ENCODE measurements at regions not wholly inside any gene's neighbourhood (a gene's known extent, or its start where the extent isn't known, plus 50 kb on each side); places are given as distances from the start of the nearest gene placed in this dataset.

GRCh38 chr1:58999676-59000075 lies 215.8 kb upstream of the JUN start (continued):
- TF ChIP-seq CREM (IDR thresholded peaks at IDR 0.05; ENCODE audit: low read depth) (peak; percentile 48; the same call in 1 of the 2 replicates), ARID1B (IDR thresholded peaks at IDR 0.05) (peak; percentile 67; the same call in 1 of the 2 replicates), TCF3 (CRISPR knock-in tag; IDR thresholded peaks at IDR 0.05) (peak; percentile 82), THRAP3 (IDR thresholded peaks at IDR 0.05; ENCODE audit: borderline replicate concordance) (no peak), HDAC2 (IDR thresholded peaks at IDR 0.05) (0 out of 2 replicates have a peak, but pooled peaks have one; percentile 21), KLF6 (CRISPR knock-in tag; IDR thresholded peaks at IDR 0.05; ENCODE audit: borderline replicate concordance) (no peak), PKNOX1 (IDR thresholded peaks at IDR 0.05) (peak; percentile 75), CBFA2T2 (conservative IDR thresholded peaks at IDR 0.05) (0 out of 2 replicates have a peak, but pooled peaks have one; percentile 28), TAF1 (IDR thresholded peaks at IDR 0.05; ENCODE audit: control insufficient read depth, extremely low read depth, insufficient read depth, low read length, severe bottlenecking) (no peak), KDM1A (IDR thresholded peaks at IDR 0.05) (peak in 1 of 2 experiments; percentile 58; a peak in 3 of 4 replicates), TAL1 (IDR thresholded peaks at IDR 0.05) (peak; percentile 30; the same call in 1 of the 2 replicates), FOSL1 (tag; conservative IDR thresholded peaks at IDR 0.05) (peak; percentile 69), CCNT2 (IDR thresholded peaks at IDR 0.05; ENCODE audit: borderline replicate concordance, extremely low read depth, insufficient read length, low read depth, low read length) (peak; percentile 21), TSC22D4 (tag; IDR thresholded peaks at IDR 0.05) (no peak), CTBP1 (IDR thresholded peaks at IDR 0.05; ENCODE audit: borderline replicate concordance) (peak; percentile 95)
